HepG2 (cell line): ENCODE measurements at regions not wholly inside any gene's neighbourhood (a gene's known extent, or its start where the extent isn't known, plus 50 kb on each side); places are given as distances from the start of the nearest gene placed in this dataset.

Experiments
- ATAC-seq: fragments of 200-7000 bp; cut with Tn5 transposase; 3 replicates; pipeline ENCODE4 v1.9.1; 2020; ENCODE audit warnings: mild to moderate bottlenecking, moderate library complexity
- BruUV-seq: library from RNA; stranded (reverse); fragments of 400-500 nt; replicated peaks from 2 replicates; lab custom pipeline; 2021; lab: Mats Ljungman, UMichigan
- CTCF ChIA-PET: fragments of 300-600 bp; formaldehyde crosslinking; extraction: SDS; loops from one replicate; lab custom pipeline; 2021; ENCODE audit warnings: low total read pairs, inconsistent platforms, low intra/inter-chr PET ratio; lab: Yijun Ruan, JAX
- POLR2A ChIA-PET: fragments of 350-600 bp; sonication (Branson Sonifier 250); formaldehyde crosslinking; loops from one replicate; lab custom pipeline; 2020; ENCODE audit warnings: antibody characterized with exemption, inconsistent platforms; lab: Yijun Ruan, JAX
- DNase-seq: peaks from one replicate; pipeline ENCODE4 v3.0.0-alpha.2; 2015; ENCODE audit warnings: low spot score
- FAIRE-seq: peaks from 3 replicates; lab custom pipeline; 2011; peaks lifted over from hg19 to GRCh38; lab: Jason Lieb, UNC
- H2AFZ ChIP-seq: one replicate; pipeline ENCODE4 v1.6.1; 2011; ENCODE audit warnings: low read length, inconsistent platforms
- H3K27ac ChIP-seq: fragments of 300-600 bp; 3 replicates; pipeline ENCODE4 v1.8.0; 2011; ENCODE audit warnings: mixed run types, mild to moderate bottlenecking, mixed read lengths, low read length, inconsistent platforms; ENCODE audit not compliant: insufficient read depth; ENCODE audit errors: extremely low read length
- H3K27me3 ChIP-seq, 2 experiments: fragments of 200-600 bp in 1 of 2; 2 replicates in 1 of 2; 3 replicates in 1 of 2; pipeline versions ENCODE4 v1.6.0 to v1.8.0; 2011; ENCODE audit warnings: low read length in 2 of 2, mild to moderate bottlenecking in 2 of 2, moderate library complexity in 2 of 2, inconsistent platforms in 1 of 2; ENCODE audit not compliant: insufficient read depth in 2 of 2, control insufficient read depth in 1 of 2
- H3K36me3 ChIP-seq, 2 experiments: fragments of 200-600 bp in 1 of 2; replicated peaks in 1 of 2; 2 replicates in 1 of 2; 3 replicates in 1 of 2; pipeline versions ENCODE4 v1.5.1 to v1.8.0; 2011; ENCODE audit warnings: low read length in 2 of 2, inconsistent platforms in 1 of 2; ENCODE audit not compliant: insufficient read depth in 2 of 2, control insufficient read depth in 1 of 2
- H3K4me1 ChIP-seq: 2 replicates; pipeline ENCODE4 v1.5.1; 2012; ENCODE audit warnings: low read length, inconsistent platforms; ENCODE audit not compliant: insufficient read depth
- H3K4me2 ChIP-seq: 2 replicates; pipeline ENCODE4 v1.6.0; 2011; ENCODE audit warnings: low read depth, low read length, inconsistent platforms
- H3K4me3 ChIP-seq, 3 experiments: fragments of 200-600 bp in 1 of 3; sonication (generic), shearing (Covaris generic) in 1 of 3; replicated peaks in 1 of 3; 2 replicates each; pipeline ENCODE4 v1.5.1; 2011 to 2016; ENCODE audit warnings: low read length in 3 of 3, inconsistent platforms in 2 of 3, low read depth in 2 of 3, mild to moderate bottlenecking in 2 of 3, control low read depth in 1 of 3, mixed read lengths in 1 of 3; ENCODE audit not compliant: insufficient read depth in 1 of 3
- H3K79me2 ChIP-seq: one replicate; pipeline ENCODE4 v1.6.1; 2011; ENCODE audit warnings: low read length, inconsistent platforms; ENCODE audit not compliant: insufficient read depth
- H3K9ac ChIP-seq: 2 replicates; pipeline ENCODE4 v1.6.0; 2011; ENCODE audit warnings: mild to moderate bottlenecking, low read depth, low read length, inconsistent platforms; ENCODE audit not compliant: insufficient read depth
- H3K9me3 ChIP-seq: 2 replicates; pipeline ENCODE4 v1.5.1; 2012; ENCODE audit warnings: mild to moderate bottlenecking, low read length
- H4K20me1 ChIP-seq: 2 replicates; pipeline ENCODE4 v1.6.0; 2011; ENCODE audit warnings: inconsistent platforms, mild to moderate bottlenecking, low read length, moderate library complexity; ENCODE audit not compliant: insufficient read depth
- BRD4 ChIP-seq: sonication (generic); formaldehyde crosslinking; IDR thresholded peaks from 2 replicates; pipeline ENCODE4 v1.4.0; 2020; ENCODE audit warnings: missing genetic modification reagents
- HCFC1 ChIP-seq: fragments of 150-350 bp; IDR thresholded peaks from 2 replicates; pipeline ENCODE4 v1.6.1; 2014; ENCODE audit warnings: low read depth, low read length
- NFYC ChIP-seq: IDR thresholded peaks from 2 replicates; pipeline ENCODE4 v1.6.1; 2016; ENCODE audit warnings: missing genetic modification reagents, missing compliant biosample characterization
- SMYD3 ChIP-seq: sonication (generic); formaldehyde crosslinking; IDR thresholded peaks from 2 replicates; pipeline ENCODE4 v1.8.1; 2023; ENCODE audit warnings: mild to moderate bottlenecking, missing genetic modification reagents
- ZNF563 ChIP-seq: sonication (generic); formaldehyde crosslinking; IDR thresholded peaks from 2 replicates; pipeline ENCODE4 v1.8.0; 2022; ENCODE audit warnings: mild to moderate bottlenecking, moderate library complexity, missing genetic modification reagents
- ZUFSP ChIP-seq: sonication (generic); formaldehyde crosslinking; IDR thresholded peaks from 2 replicates; pipeline ENCODE4 v1.9.0; 2021; ENCODE audit warnings: missing genetic modification reagents, mild to moderate bottlenecking, borderline replicate concordance
- ZZZ3 ChIP-seq: sonication (generic); formaldehyde crosslinking; IDR thresholded peaks from 2 replicates; pipeline ENCODE4 v1.4.0; 2020; ENCODE audit warnings: missing genetic modification reagents, mild to moderate bottlenecking, borderline replicate concordance
- WGBS: methylation state at CpG from one replicate; pipeline ENCODE4 v1.1.6; 2017; ENCODE audit warnings: low lambda C conversion rate; 5-methylcytosine and 5-hydroxymethylcytosine counted together
- in situ Hi-C: cut with HindIII; loops from 2 replicates; pipeline ENCODE4 v1.10.0; 2017; ENCODE audit warnings: low pct_unique_long_range_greater_than_20kb; ENCODE audit not compliant: extremely low pct_ligation_motif_present
- intact Hi-C: fragments of 100-400 bp; cut with micrococcal nuclease; formaldehyde crosslinking; loops from one replicate; pipeline ENCODE4 v1.10.0; 2022; ENCODE audit not compliant: unreplicated experiment

- Histone ChIP-seq H3K4me3 (no peak overlapping the region), H3K9ac (no peak overlapping the region), H3K9me3 (no peaks in the 10 kb centered on the region), H3K4me1 (no peaks in the 10 kb centered on the region), H2AFZ (no peak overlapping the region), H3K36me3 (no peaks in the 10 kb centered on the region), H3K79me2 (no peaks in the 10 kb centered on the region), H4K20me1 (no peaks in the 10 kb centered on the region), H3K27ac (no peak overlapping the region), H3K27me3 (no peaks in the 10 kb centered on the region), H3K4me2 (no peak overlapping the region)
- DNase-seq (no peak), FAIRE-seq (no peak), ATAC-seq (no peak)
- no TSS peak for BruUV-seq
- WGBS: 49% methylated on average over 4 of the region's 4 CpGs
- intact Hi-C loops: no loop called here
- in situ Hi-C loops: no loop called here
- ChIA-PET CTCF (no interaction called here), POLR2A (no interaction called here)
- no peak for TF ChIP-seq ZZZ3 (CRISPR knock-in tag)
- no peak for TF ChIP-seq BRD4 (CRISPR knock-in tag)
- TF ChIP-seq ZUFSP (CRISPR knock-in tag): no peak
- TF ChIP-seq SMYD3: no peak
- TF ChIP-seq NFYC: no peak
These were observed 127.2 kb upstream of the IL12A start for GRCh38 chr3:159861369-159861987.

DNA sequence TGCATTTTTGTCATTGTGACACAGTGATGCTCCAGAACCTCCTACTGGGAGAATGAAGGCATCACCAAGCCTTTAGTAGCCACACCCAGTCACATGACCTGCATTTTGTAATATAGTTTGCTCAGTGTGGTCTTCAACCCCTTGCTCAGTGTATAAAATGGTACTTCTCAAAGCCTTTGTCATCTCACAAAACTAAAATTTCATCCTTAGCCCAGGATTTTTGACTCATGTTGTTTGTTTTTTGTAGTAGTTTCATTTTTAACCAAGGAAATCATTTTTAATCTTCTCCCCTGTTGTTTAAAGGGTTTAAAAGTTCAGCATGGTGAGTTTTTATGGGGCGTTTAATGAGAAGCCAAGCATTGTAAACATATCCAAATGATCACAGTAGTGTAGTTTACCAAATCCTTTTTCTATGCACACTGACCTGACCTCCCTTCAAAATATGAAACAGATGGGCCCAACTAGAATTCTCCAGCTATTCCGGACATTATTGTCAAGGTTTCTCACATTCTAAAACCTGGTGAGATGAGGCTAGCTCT is 123.5 kb upstream of the IL12A start:
- ATAC-seq: no peak
- H2AFZ ChIP-seq: no peak overlapping the region
- in situ Hi-C loops: no loop called here
- no peaks in the 10 kb centered on the region for H3K27me3 ChIP-seq
- no TSS peak for BruUV-seq
- CTCF ChIA-PET: no interaction called here
- TF ChIP-seq HCFC1 (no peak), ZNF563 (CRISPR knock-in tag) (no peak)
- TF ChIP-seq, all 625 proteins: peak for 0
- no peak overlapping the region for H3K9ac ChIP-seq
- POLR2A ChIA-PET: no interaction called here
- H3K4me3 ChIP-seq: no peak overlapping the region
- WGBS: 29% methylated on average over 2 of the region's 2 CpGs
- FAIRE-seq (no peak), DNase-seq (no peak)
- intact Hi-C loops: no loop called here
- no peaks in the 10 kb centered on the region for H4K20me1 ChIP-seq
- no peak overlapping the region for H3K27ac ChIP-seq
- no peaks in the 10 kb centered on the region for H3K9me3 ChIP-seq
- H3K79me2 ChIP-seq: no peaks in the 10 kb centered on the region
- H3K36me3 ChIP-seq: no peaks in the 10 kb centered on the region
- H3K4me1 ChIP-seq: no peaks in the 10 kb centered on the region
- no peak overlapping the region for H3K4me2 ChIP-seq
